RWPE2 (cell line): ENCODE measurements at regions not wholly inside any gene's neighbourhood (a gene's known extent, or its start where the extent isn't known, plus 50 kb on each side); places are given as distances from the start of the nearest gene placed in this dataset.

Experiments
- ATAC-seq: fragments of 200-7000 bp; cut with Tn5 transposase; 3 replicates; pipeline ENCODE4 v1.9.1; 2021; ENCODE audit warnings: low read depth
- DNase-seq: peaks from one replicate; pipeline ENCODE4 v3.0.0-alpha.2; 2020; ENCODE audit warnings: low spot score
- H3K27ac ChIP-seq: fragments of 450-650 bp; 2 replicates; pipeline ENCODE4 v1.5.1; 2017; ENCODE audit warnings: mild to moderate bottlenecking; ENCODE audit not compliant: poor library complexity, severe bottlenecking
- H3K27me3 ChIP-seq: fragments of 250-450 bp; sonication (Bioruptor Pico); 2 replicates; pipeline ENCODE4 v1.5.1; 2021; ENCODE audit warnings: mild to moderate bottlenecking, moderate library complexity; ENCODE audit not compliant: insufficient read depth, poor library complexity, severe bottlenecking
- H3K36me3 ChIP-seq: fragments of 250-450 bp; sonication (Bioruptor Pico); 2 replicates; pipeline ENCODE4 v1.5.1; 2020; ENCODE audit warnings: low read depth, mild to moderate bottlenecking, moderate library complexity
- H3K4me1 ChIP-seq: fragments of 250-450 bp; sonication (Bioruptor Pico); 2 replicates; pipeline ENCODE4 v1.5.1; 2021; ENCODE audit warnings: mild to moderate bottlenecking, moderate library complexity; ENCODE audit not compliant: insufficient read depth, poor library complexity, severe bottlenecking
- H3K4me3 ChIP-seq: fragments of 250-450 bp; sonication (Bioruptor Pico); 2 replicates; pipeline ENCODE4 v1.5.1; 2021; ENCODE audit warnings: mild to moderate bottlenecking, moderate library complexity; ENCODE audit not compliant: severe bottlenecking
- H3K9me3 ChIP-seq: fragments of 250-450 bp; sonication (Bioruptor Pico); 2 replicates; pipeline ENCODE4 v1.5.1; 2021; ENCODE audit warnings: mild to moderate bottlenecking, moderate library complexity; ENCODE audit not compliant: severe bottlenecking
- TF ChIP-seq, protein P1 (sequence below): fragments of 450-650 bp; IDR thresholded peaks from one replicate; pipeline ENCODE4 v1.5.1; 2017; ENCODE audit warnings: mild to moderate bottlenecking, moderate library complexity; ENCODE audit not compliant: poor library complexity, severe bottlenecking

DNA sequence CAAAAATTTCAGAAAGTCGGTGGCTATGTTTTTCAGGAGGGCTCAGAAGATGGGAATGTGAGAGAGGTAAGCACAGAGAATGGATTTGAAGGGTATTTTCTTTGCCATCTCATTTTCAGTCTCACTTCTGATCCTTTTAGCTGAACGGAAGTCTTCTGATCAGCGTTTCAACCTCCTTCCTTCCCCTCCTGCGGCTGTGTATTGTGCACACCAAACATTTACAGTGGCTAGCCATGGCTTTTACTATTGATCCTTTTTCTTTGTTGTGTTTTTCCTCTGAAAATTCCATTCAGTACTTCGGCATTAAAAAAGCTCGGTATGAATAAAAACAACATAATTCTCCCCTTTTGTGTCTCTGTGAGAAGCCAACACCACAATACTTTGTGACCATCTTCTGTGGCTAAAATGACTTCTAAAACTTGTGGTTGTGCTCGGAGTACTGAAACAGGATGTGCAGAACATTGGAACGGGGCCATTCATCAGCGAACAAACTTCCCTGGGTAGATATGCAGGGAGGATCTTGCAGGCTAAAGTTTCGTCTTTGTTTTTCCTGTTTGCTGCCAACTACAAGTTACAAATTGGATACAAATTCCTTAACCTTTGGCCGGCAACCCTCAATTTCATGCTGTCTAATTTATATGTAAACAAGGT lies 260.8 kb upstream of the FAM98A start:
- Histone ChIP-seq H3K9me3 (no peaks in the 10 kb centered on the region), H3K27ac (no peak overlapping the region), H3K4me3 (no peak overlapping the region), H3K36me3 (no peaks in the 10 kb centered on the region), H3K27me3 (no peaks in the 10 kb centered on the region), H3K4me1 (no peaks in the 10 kb centered on the region)
- ATAC-seq (no peak), DNase-seq (no peak)
- TF ChIP-seq, protein P1, sequence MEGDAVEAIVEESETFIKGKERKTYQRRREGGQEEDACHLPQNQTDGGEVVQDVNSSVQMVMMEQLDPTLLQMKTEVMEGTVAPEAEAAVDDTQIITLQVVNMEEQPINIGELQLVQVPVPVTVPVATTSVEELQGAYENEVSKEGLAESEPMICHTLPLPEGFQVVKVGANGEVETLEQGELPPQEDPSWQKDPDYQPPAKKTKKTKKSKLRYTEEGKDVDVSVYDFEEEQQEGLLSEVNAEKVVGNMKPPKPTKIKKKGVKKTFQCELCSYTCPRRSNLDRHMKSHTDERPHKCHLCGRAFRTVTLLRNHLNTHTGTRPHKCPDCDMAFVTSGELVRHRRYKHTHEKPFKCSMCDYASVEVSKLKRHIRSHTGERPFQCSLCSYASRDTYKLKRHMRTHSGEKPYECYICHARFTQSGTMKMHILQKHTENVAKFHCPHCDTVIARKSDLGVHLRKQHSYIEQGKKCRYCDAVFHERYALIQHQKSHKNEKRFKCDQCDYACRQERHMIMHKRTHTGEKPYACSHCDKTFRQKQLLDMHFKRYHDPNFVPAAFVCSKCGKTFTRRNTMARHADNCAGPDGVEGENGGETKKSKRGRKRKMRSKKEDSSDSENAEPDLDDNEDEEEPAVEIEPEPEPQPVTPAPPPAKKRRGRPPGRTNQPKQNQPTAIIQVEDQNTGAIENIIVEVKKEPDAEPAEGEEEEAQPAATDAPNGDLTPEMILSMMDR, result no peak

DNA sequence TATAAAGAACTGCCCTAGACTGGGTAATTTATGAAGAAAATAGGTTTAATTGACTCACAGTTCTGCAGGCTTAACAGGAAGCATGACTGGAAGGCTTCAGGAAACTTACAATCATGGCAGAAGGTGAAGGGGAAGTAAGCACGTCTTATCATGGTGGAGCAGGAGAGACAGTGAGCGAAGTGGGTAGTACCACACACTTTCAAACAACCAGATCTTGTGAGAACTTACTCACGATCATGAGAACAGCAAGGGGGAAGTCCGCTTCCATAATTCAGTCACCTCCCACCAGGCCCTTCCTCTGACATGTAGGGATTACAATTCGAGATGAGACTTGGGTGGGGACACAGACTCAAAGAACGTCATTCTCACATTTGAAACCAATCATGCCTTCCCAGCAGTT lies 260.1 kb upstream of the FAM98A start:
- ATAC-seq, result no peak
- Histone ChIP-seq H3K4me3 (no peak overlapping the region), H3K27me3 (no peaks in the 10 kb centered on the region), H3K36me3 (no peaks in the 10 kb centered on the region), H3K27ac (no peak overlapping the region), H3K4me1 (no peaks in the 10 kb centered on the region), H3K9me3 (no peaks in the 10 kb centered on the region)
- DNase-seq, result no peak
- TF ChIP-seq, protein P1, result no peak

DNA sequence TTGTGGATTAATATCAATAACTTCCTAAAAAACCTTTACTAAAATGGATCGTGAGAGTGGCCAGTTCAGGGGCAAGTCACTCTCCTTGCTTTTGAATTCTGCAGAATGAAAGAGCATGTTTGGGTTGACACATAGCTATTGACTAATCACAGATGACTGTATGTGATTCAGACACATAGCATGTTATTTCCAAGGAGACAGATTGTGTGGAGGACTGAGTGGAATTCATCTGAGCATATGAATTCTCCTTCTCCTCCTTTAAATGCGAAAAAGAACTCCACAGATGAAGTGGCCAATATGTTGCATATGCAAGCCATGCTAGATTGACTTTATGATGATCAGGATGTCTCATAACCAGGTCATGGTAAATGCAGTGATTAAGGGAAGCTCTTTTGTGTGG lies 249.4 kb upstream of the FAM98A start:
- Histone ChIP-seq H3K36me3 (no peaks in the 10 kb centered on the region), H3K27ac (no peak overlapping the region), H3K4me3 (no peak overlapping the region), H3K4me1 (no peaks in the 10 kb centered on the region), H3K9me3 (no peaks in the 10 kb centered on the region), H3K27me3 (no peaks in the 10 kb centered on the region)
- ATAC-seq, result peak; percentile 96
- TF ChIP-seq, protein P1, result no peak
- DNase-seq, result no peak

DNA sequence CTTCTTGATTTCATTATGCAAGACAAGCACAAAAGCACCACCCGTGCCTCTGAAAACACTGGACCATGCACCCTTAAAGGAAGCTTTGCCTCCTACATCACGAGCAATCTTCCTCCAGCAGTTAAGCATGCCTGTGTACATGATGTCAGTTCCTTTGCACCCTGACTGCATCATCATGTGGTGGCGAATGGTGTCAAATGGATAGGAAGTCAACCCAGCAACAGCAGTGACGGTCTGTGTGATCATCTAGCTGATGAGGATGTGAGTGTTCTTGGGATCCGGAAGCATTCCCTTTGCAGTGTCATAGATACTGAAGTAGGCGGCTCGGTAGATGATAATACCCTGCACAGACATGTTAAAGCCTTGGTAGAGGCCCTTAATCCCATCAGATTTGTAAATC lies 240.7 kb upstream of the FAM98A start:
- H3K27me3 ChIP-seq, result no peaks in the 10 kb centered on the region
- ATAC-seq (no peak), DNase-seq (no peak)
- H3K9me3 ChIP-seq, result no peaks in the 10 kb centered on the region
- H3K36me3 ChIP-seq, result no peaks in the 10 kb centered on the region
- no peak overlapping the region for H3K4me3 ChIP-seq
- H3K4me1 ChIP-seq, result no peaks in the 10 kb centered on the region
- TF ChIP-seq, protein P1, result no peak
- no peak overlapping the region for H3K27ac ChIP-seq

DNA sequence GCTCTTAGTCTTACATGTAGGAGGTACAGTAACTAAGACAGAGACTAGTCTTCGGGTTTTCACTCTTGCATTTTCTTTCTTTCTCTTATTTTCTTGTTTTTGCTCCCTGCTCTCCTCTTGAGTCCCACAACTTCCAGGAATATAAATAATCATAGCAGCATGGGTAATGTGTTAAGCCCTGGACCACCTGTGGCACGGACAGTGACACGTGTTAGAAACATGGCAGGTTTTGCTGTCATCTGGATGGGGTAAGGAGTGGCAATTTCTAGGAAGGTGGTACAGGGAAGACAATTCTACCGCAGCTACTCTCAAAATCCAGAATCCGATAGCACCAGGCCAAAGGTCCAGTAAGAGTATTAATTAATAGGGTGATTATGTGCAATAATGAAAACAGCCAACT lies 237.5 kb upstream of the FAM98A start:
- no peaks in the 10 kb centered on the region for H3K4me1 ChIP-seq

More for the DNA sequence above, 237.5 kb upstream of the FAM98A start:
- TF ChIP-seq, protein P1, result no peak
- ATAC-seq, result no peak
- DNase-seq, result no peak
- H3K4me3 ChIP-seq, result no peak overlapping the region
- H3K27me3 ChIP-seq, result no peaks in the 10 kb centered on the region
- H3K27ac ChIP-seq, result no peak overlapping the region
- H3K36me3 ChIP-seq, result no peaks in the 10 kb centered on the region
- H3K9me3 ChIP-seq, result no peaks in the 10 kb centered on the region
